HL-60 (cell line): ENCODE measurements at regions not wholly inside any gene's neighbourhood (a gene's known extent, or its start where the extent isn't known, plus 50 kb on each side); places are given as distances from the start of the nearest gene placed in this dataset.

ENCODE experiments used
- DNase-seq, 2 experiments: peaks; one replicate each; pipeline ENCODE4 v3.0.0-alpha.2; 2010 to 2020; ENCODE audit warnings: low read depth in 1 of 2, low spot score in 1 of 2
- H3K27ac ChIP-seq: fragments of 250-450 bp; sonication (Bioruptor Pico); replicated peaks from 2 replicates; pipeline ENCODE4 v1.5.1; 2020; ENCODE audit warnings: mild to moderate bottlenecking, moderate library complexity
- H3K27me3 ChIP-seq: fragments of 250-450 bp; sonication (Bioruptor Pico); 2 replicates; pipeline ENCODE4 v1.5.1; 2021; ENCODE audit warnings: mild to moderate bottlenecking, moderate library complexity; ENCODE audit not compliant: insufficient read depth, poor library complexity, severe bottlenecking
- H3K4me3 ChIP-seq: replicated peaks from 2 replicates; pipeline ENCODE4 v1.5.1; 2011; ENCODE audit warnings: mild to moderate bottlenecking, control low read depth, low read length; ENCODE audit not compliant: insufficient read depth
- CTCF ChIP-seq: IDR thresholded peaks from one replicate; pipeline ENCODE4 v1.5.1; 2011; ENCODE audit warnings: low read length, control low read depth, inconsistent platforms; ENCODE audit not compliant: insufficient read depth
- GABPA ChIP-seq: IDR thresholded peaks from 2 replicates; pipeline ENCODE4 v1.6.1; 2012; ENCODE audit warnings: low read depth
- POLR2AphosphoS5 ChIP-seq: IDR thresholded peaks from 2 replicates; pipeline ENCODE4 v1.6.1; 2012; ENCODE audit warnings: low read depth
- SPI1 ChIP-seq: IDR thresholded peaks from 2 replicates; pipeline ENCODE4 v1.6.1; 2012; ENCODE audit warnings: low read depth, mild to moderate bottlenecking, borderline replicate concordance
- TF ChIP-seq, protein P1 (sequence below): IDR thresholded peaks from 2 replicates; pipeline ENCODE4 v1.6.1; 2012; ENCODE audit warnings: low read depth; ENCODE audit not compliant: insufficient replicate concordance

GRCh38 chr2:75337619-75338018 lies 138.3 kb upstream of the TACR1 start:
- TF ChIP-seq SPI1 (no peak), GABPA (no peak), CTCF (no peak), POLR2AphosphoS5 (no peak)
- TF ChIP-seq, protein P1, sequence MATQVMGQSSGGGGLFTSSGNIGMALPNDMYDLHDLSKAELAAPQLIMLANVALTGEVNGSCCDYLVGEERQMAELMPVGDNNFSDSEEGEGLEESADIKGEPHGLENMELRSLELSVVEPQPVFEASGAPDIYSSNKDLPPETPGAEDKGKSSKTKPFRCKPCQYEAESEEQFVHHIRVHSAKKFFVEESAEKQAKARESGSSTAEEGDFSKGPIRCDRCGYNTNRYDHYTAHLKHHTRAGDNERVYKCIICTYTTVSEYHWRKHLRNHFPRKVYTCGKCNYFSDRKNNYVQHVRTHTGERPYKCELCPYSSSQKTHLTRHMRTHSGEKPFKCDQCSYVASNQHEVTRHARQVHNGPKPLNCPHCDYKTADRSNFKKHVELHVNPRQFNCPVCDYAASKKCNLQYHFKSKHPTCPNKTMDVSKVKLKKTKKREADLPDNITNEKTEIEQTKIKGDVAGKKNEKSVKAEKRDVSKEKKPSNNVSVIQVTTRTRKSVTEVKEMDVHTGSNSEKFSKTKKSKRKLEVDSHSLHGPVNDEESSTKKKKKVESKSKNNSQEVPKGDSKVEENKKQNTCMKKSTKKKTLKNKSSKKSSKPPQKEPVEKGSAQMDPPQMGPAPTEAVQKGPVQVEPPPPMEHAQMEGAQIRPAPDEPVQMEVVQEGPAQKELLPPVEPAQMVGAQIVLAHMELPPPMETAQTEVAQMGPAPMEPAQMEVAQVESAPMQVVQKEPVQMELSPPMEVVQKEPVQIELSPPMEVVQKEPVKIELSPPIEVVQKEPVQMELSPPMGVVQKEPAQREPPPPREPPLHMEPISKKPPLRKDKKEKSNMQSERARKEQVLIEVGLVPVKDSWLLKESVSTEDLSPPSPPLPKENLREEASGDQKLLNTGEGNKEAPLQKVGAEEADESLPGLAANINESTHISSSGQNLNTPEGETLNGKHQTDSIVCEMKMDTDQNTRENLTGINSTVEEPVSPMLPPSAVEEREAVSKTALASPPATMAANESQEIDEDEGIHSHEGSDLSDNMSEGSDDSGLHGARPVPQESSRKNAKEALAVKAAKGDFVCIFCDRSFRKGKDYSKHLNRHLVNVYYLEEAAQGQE: no peak
- no peak for DNase-seq
- no peak overlapping the region for H3K27ac ChIP-seq
- no peak overlapping the region for H3K4me3 ChIP-seq
- H3K27me3 ChIP-seq: peaks cover 6% of the 10 kb centered on the region

DNA sequence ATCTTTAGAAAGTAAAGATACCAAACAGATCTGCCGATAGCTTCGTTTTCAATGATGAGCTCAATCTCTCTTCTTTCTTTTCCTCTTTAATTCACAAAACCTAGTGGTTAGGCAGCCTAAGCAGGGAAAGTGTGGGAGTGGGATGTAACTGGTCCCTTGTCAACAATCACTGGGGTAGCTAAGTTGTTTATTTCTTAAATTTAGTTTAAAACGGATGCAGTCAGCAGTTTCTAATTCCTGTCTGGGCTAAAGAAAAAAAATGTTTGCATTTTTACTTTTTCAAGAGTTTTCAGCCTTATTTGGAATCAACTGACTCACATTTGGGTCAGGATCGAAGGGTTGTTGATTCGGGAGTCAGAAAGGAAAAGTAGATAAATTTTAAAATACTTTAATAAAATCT lies 137.7 kb upstream of the TACR1 start:
- Histone ChIP-seq H3K27ac (no peak overlapping the region), H3K27me3 (peaks cover 6% of the 10 kb centered on the region), H3K4me3 (no peak overlapping the region)
- no peak for TF ChIP-seq CTCF
- DNase-seq: no peak

DNA sequence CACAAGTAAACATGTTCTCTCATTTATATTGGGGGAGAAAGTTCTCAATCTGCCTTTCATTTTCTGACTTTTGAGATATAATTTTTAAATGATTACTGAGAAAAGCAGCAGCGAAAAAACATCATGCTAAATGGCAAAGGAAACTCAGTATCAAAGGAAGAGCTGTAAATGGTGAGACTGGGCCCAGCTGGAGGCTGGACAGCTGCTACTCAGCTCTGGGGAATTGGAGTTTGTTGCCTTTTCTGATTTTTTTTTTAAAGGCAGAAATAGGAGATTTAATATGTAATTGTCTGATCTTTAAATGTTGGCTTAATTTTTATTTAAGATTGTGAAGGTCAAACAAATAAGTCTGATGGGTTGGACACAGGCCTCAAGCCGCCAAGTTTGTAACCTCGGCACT lies 137.1 kb upstream of the TACR1 start:
- H3K27ac ChIP-seq: no peak overlapping the region
- H3K4me3 ChIP-seq: no peak overlapping the region
- DNase-seq: no peak
- TF ChIP-seq GABPA (no peak), SPI1 (no peak), POLR2AphosphoS5 (no peak), CTCF (no peak)
- TF ChIP-seq, protein P1: no peak
- peaks cover 6% of the 10 kb centered on the region for H3K27me3 ChIP-seq

DNA sequence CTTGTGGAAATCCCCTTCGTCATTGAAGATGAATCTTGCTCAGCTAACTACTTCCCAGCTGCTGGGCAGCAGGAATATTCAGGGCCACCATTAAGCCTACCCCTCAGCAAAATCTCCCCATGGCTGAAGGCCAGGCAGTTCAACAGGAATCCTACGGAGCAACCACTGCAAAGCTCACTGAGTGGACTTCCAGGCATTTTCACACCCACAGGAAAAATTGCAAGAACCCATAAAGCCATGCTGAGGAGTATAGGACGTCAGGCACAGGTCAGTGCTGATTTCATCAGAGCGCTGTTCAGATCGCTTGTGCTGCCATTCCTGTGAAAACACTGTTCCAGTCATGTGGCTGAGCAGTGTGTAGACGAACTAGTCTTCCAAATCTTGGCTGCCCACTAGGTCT lies 134.8 kb upstream of the TACR1 start:
- TF ChIP-seq POLR2AphosphoS5 (no peak), CTCF (no peak), GABPA (no peak), SPI1 (no peak)
- TF ChIP-seq, protein P1: no peak
- no peak for DNase-seq
- peaks cover 6% of the 10 kb centered on the region for H3K27me3 ChIP-seq
- H3K27ac ChIP-seq: no peak overlapping the region
- no peak overlapping the region for H3K4me3 ChIP-seq
